ENCODE measurements at regions not wholly inside any gene's neighbourhood (a gene's known extent, or its start where the extent isn't known, plus 50 kb on each side); places are given as distances from the start of the nearest gene placed in this dataset.

DNA sequence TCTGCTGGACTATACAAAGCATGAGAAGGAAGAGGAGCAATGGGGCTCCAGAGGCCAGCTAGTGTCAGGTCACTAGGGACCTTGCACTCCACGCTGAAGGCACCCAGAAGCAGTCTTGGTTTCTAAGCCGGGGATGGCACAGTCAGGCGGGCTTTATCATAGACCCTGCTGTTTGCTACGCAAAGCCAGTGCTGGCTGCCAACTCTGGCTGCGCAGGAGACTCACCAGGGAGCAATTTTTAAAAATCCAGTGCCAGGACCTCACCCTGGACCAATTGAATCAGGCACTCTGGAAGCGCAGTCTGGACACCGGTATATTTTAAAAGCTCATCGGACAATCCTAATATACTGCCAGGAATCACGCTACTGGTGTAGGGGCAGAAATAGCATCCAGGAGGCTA lies 368.5 kb upstream of the XYLT1 start:
- no peak for TF ChIP-seq CTCF (IDR thresholded peaks at IDR 0.05; ENCODE audit: unreplicated experiment)
- BruUV-seq (replicated peaks) = no TSS peak
- Mint-ChIP-seq H3K27me3 (ENCODE audit: insufficient read depth, unreplicated experiment) (no peaks in the 10 kb centered on the region), H3K27ac (ENCODE audit: low read depth, unreplicated experiment) (no peak overlapping the region), H3K9me3 (ENCODE audit: unreplicated experiment) (peaks cover 6% of the 10 kb centered on the region), H3K4me1 (ENCODE audit: insufficient read depth, unreplicated experiment) (no peaks in the 10 kb centered on the region), H3K36me3 (ENCODE audit: insufficient read depth, unreplicated experiment) (no peaks in the 10 kb centered on the region), H3K4me3 (ENCODE audit: unreplicated experiment) (no peak overlapping the region)
- intact Hi-C loops (cut with micrococcal nuclease) = loop anchor here (5.0 kb wide), 1 partner anchor 72 kb away; no protein-coding TSS in a partner anchor
- ChIA-PET CTCF (no interaction called here), POLR2A (no interaction called here)
- no peak for DNase-seq (ENCODE audit: unreplicated experiment)

GRCh38 chr16:17836868-17837602 lies 366.3 kb upstream of the XYLT1 start:
- Mint-ChIP-seq H3K4me1 (ENCODE audit: insufficient read depth, unreplicated experiment) (no peaks in the 10 kb centered on the region), H3K36me3 (ENCODE audit: insufficient read depth, unreplicated experiment) (no peaks in the 10 kb centered on the region), H3K27me3 (ENCODE audit: insufficient read depth, unreplicated experiment) (no peaks in the 10 kb centered on the region), H3K27ac (ENCODE audit: low read depth, unreplicated experiment) (no peak overlapping the region), H3K4me3 (ENCODE audit: unreplicated experiment) (no peak overlapping the region), H3K9me3 (ENCODE audit: unreplicated experiment) (peaks cover 6% of the 10 kb centered on the region)
- BruUV-seq (replicated peaks) = no TSS peak
- DNase-seq (ENCODE audit: unreplicated experiment) = peak; percentile 87
- TF ChIP-seq CTCF (IDR thresholded peaks at IDR 0.05; ENCODE audit: unreplicated experiment) = no peak
- ChIA-PET POLR2A (no interaction called here), CTCF (no interaction called here)
- intact Hi-C loops (cut with micrococcal nuclease) = loop anchor here (5.0 kb wide), 1 partner anchor 70 kb away; no protein-coding TSS in a partner anchor

DNA sequence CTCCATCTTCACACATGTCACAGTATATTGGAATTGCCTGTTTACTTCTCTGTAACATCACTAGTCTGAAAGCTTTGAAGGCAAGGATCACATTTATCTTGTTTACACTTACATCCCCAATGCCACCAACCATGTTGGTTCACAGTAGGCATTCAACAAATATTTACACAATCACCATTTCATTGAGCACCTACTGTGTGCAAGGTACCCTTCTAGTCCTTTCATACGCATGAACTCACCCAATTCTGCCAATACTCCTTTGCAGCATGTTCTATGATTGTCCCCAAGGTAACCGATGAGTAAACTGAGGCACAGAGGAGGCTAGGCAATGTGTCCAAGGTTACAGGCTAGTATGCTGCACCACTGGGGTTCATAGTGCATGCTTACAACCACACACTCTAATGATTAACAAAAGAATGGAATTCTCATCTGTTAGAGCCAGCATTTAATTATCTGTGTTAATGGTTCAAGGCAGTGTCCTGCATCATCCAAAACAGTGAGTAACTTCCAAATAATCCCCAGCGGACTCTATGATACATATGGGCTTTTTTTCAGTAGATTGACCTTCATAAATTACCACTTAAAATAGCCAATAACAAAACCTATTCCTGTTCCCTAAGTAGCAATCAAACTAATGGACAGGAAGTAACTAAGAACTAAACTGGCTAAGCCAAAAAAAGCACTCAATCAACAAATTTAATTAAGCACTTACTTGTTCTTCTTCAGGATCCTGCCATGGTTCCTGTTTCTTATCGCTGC lies 364.5 kb upstream of the XYLT1 start:
- Mint-ChIP-seq H3K9me3 (ENCODE audit: unreplicated experiment) (peaks cover 6% of the 10 kb centered on the region), H3K27ac (ENCODE audit: low read depth, unreplicated experiment) (no peak overlapping the region), H3K27me3 (ENCODE audit: insufficient read depth, unreplicated experiment) (no peaks in the 10 kb centered on the region), H3K4me3 (ENCODE audit: unreplicated experiment) (no peak overlapping the region), H3K4me1 (ENCODE audit: insufficient read depth, unreplicated experiment) (no peaks in the 10 kb centered on the region), H3K36me3 (ENCODE audit: insufficient read depth, unreplicated experiment) (no peaks in the 10 kb centered on the region)
- no peak for TF ChIP-seq CTCF (IDR thresholded peaks at IDR 0.05; ENCODE audit: unreplicated experiment)
- BruUV-seq (replicated peaks) = no TSS peak
- intact Hi-C loops (cut with micrococcal nuclease) = loop anchor here (5.0 kb wide), 1 partner anchor 68 kb away; no protein-coding TSS in a partner anchor
- ChIA-PET POLR2A (no interaction called here), CTCF (no interaction called here)
- DNase-seq (ENCODE audit: unreplicated experiment) = no peak

DNA sequence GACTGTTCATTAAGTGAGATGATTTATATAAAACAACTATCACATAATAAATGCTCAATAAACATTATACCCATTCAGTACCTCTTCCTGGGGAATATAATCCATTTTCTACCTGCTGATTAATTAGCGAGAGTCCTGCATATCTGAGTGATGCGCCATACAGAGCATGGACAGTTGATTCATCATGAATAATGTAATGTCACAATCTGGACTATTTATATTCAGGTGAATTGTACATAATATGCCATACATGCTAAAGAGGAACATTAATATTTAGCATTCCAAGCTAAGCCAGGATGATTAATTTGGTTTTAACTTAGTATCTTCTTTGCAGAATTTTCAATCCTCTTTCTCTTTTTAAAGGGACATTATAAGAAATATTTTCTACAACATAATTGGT lies 362.0 kb upstream of the XYLT1 start:
- peak; percentile 4 for DNase-seq (ENCODE audit: unreplicated experiment)
- no TSS peak for BruUV-seq (replicated peaks)
- no peak for TF ChIP-seq CTCF (IDR thresholded peaks at IDR 0.05; ENCODE audit: unreplicated experiment)
- no peaks in the 10 kb centered on the region for H3K9me3 Mint-ChIP-seq (ENCODE audit: unreplicated experiment)
- H3K36me3 Mint-ChIP-seq (ENCODE audit: insufficient read depth, unreplicated experiment) = no peaks in the 10 kb centered on the region
- H3K27ac Mint-ChIP-seq (ENCODE audit: low read depth, unreplicated experiment) = no peak overlapping the region
- H3K4me1 Mint-ChIP-seq (ENCODE audit: insufficient read depth, unreplicated experiment) = no peaks in the 10 kb centered on the region
- no peaks in the 10 kb centered on the region for H3K27me3 Mint-ChIP-seq (ENCODE audit: insufficient read depth, unreplicated experiment)
- ChIA-PET POLR2A (no interaction called here), CTCF (interaction anchor here (0.5 kb wide), 1 partner anchor 27 kb away, joined by 4 read pairs; no protein-coding TSS in a partner anchor)
- intact Hi-C loops (cut with micrococcal nuclease) = no loop called here
- no peak overlapping the region for H3K4me3 Mint-ChIP-seq (ENCODE audit: unreplicated experiment)

Measured in MCF 10A (cell line).